GM18502 (cell line): ENCODE measurements at regions not wholly inside any gene's neighbourhood (a gene's known extent, or its start where the extent isn't known, plus 50 kb on each side); places are given as distances from the start of the nearest gene placed in this dataset.
A peak's percentile ranks its signal among the peaks of the same experiment; 100 is the strongest.
"Not testable (repeated sequence)": the region's sequence is repeated elsewhere in the genome, so short reads cannot be mapped to it uniquely, and the experiment has no call there.

Experiments
- ATAC-seq: cut with Tn5 transposase; IDR thresholded peaks from one replicate; pipeline ENCODE4 v1.9.1; 2021; ENCODE audit warnings: mild to moderate bottlenecking; ENCODE audit not compliant: unreplicated experiment, poor library complexity

DNA sequence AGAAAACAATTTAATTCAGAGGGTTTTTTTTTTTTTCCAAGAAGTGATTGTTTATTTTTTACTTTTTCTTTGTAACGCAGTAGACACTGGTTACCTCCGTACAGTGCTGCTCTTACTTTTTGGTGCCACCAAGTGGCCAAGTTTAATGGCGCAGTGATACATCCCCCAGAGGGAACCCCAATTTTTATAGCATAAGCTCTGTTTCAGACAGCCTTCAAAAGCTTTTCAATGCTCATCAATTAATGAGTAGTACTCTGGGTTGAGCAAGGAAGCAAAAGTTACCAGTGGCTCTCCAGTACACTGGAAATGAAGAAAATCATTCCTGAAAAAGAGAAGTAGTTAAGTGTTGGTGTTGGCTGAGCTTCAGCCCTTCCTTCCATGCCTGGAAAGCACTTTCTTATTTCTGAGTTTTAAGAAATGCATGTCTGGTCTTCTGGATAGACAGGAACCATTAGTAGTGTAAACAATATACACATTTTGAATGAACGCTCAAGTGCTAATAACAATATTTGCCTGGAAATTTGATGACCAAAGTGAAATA, 129.1 kb upstream of the SMLR1 start:
- ATAC-seq = peak; percentile 95

DNA sequence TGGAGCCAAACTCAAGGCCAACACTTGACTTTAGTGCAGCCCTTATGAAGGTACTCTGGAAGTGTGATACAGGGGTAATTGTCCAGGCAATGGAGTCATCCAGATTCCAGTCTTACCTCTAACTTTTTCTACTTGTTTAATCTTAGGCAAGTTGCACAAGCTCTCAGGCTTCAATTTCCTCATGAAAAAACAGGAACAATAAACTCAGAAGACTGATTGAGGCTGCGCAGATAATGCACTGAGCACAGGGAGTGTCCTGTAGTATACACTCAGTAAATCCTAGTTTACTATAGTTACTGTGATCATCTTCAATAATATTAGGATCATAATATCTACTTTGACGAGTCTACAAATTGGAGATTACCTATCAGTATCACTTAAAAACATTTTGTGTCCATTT, 127.5 kb upstream of the SMLR1 start:
- ATAC-seq = no peak

DNA sequence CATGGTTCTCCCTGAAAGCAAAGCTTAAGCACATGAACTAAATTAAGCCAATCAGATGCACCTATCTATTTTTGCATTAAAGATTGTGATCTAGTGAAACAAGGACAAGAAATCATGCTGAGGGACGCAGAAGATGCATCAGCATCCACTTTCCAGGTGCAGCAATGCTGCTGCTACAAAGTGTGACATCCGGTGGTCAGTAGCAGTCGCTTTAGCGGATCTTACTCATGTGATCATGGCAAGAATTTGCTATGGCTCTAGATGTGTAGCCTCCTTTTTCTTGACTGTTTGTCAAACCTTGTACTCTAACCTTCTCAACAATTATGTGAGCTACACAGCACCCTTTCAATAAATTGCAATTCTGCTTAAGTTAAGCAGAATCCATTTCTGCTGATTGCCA, 126.8 kb upstream of the SMLR1 start:
- no peak for ATAC-seq

DNA sequence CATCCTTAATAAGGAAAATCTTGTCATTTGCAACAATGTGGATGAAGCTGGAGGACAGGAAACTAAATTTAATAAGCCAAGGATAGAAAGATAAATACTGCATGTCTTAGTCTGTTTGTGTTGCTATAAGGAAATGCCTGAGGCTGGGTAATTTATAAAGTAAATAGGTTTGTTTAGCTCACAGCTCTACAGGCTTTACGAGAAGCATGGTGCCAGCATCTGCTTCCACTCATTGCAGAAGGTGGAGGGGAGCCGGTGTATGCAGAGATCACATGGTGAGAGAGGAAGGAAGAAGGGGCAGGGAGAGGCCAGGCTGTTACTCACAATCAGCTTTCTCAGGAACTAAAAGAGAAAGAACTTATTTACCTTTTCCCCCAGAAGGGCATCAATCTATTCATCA, 118.9 kb upstream of the SMLR1 start:
- no peak for ATAC-seq

DNA sequence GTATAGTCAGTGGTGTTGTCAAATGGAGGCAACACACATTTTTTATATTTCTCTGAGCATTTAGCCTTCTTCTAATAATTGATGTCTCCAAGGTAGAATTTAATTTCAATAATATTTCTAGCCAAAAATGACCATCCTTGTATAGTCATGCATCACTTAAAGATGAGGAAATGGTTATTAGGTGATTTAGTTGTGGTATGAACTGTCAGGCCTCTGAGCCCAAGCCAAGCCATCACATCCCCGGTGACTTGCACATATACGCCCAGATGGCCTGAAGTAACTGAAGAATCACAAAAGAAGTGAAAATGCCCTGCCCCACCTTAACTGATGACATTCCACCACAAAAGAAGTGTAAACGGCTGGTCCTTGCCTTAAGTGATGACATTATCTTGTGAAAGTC, 115.6 kb upstream of the SMLR1 start:
- not testable (repeated sequence) for ATAC-seq

DNA sequence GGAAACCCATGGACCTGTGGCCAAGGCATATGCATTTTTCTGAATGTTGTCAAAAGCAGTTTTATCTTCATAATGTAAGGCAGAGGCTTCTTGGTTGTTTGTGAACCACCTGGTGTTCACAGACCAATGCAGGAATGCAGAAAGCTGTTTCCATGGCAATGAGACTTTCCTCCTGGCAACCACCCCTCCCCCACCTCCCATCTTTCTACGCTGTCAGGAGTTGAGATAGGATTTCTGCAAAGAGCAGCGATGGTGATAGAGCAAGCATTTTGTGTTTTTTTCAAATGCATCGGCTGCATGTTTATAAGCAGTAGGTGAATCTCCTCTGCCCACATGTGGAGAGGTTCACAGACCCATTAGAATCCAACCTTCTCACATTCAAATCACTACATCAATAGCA, 114.1 kb upstream of the SMLR1 start:
- no peak for ATAC-seq

DNA sequence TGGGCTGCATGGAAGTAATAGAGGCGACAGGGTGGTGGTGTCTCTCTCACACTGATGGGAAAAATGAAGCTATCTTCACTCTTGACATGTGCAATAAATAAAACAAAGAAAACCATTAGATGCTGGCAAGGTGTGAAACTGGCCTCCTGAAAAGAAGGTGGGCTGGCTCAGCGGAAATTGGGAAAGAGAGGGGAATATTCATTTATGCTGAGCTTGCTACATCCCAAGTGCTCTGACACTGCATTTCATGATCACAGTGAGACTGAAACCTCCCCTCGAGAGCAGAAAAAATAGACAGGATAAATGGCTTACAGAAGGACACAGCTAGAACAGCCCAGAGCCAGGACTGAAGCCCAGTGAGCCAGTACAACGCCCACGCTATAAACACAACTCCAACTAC, 112.1 kb upstream of the SMLR1 start:
- ATAC-seq = no peak

DNA sequence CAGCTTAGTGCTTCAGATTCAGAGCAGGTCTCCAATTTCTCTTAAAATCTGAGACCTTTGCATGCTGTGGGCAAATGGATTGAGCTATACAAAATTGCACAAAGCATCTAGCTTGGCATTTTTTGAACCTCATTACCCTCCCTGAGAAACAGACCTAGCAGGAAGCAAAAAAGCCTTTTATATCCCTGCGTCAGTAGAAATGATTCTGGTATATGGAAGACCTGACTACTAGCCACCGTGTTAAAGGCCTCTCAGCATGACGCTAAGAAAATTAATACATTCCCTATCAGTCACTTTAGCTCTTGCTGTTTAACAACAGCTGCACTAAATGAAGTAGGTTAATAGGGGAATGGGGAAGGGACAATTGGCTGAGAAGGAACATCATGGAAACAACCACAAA, 110.7 kb upstream of the SMLR1 start:
- no peak for ATAC-seq

DNA sequence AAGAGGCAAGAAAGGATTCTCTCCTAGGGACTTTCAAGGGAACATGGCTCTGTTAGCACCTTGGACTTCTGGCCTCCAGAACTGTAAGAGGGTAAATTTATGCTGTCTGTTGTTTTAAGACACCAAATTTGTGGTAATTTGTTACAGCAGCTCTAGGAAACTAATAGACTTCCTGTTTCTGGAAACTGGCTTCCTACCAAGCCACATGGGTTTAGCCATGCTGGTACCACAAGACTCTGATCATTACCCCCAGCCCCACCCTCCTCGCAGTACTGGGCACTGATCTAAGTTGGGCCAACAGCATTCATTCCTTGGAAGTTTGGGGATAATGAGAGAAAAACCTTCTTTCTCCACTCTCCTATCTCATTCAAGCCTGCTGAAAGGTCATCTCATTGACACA, 109.5 kb upstream of the SMLR1 start:
- no peak for ATAC-seq

DNA sequence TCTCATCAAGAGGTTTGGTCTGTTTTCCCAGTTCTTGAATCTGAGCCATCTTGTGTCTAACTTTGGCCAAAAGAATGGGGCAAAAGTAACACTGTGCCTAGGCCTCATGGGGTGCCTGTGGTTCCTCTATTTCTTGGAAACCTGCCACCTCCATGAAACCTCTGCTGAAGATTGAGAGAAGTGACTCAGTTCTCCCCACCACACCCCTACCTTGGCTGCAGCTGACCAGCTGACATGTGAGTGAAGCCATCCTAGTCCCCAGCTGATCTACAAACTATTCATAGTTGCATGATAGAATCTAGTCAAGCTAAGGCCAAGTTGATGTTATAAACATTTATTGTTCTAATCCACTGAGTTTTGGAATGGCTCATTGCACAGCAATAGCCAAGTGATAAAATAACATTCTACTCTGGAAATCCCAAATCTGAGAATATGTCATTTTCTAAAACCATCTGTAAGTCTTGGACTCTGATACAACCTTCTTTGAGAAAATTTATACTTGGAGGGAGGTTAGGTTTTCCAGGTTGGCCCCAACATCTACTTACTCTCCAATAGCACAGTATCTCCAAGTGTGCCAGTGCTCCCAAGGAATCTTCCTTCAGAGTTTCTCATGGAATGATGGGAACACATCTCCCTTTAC, 107.0 kb upstream of the SMLR1 start:
- ATAC-seq = no peak

DNA sequence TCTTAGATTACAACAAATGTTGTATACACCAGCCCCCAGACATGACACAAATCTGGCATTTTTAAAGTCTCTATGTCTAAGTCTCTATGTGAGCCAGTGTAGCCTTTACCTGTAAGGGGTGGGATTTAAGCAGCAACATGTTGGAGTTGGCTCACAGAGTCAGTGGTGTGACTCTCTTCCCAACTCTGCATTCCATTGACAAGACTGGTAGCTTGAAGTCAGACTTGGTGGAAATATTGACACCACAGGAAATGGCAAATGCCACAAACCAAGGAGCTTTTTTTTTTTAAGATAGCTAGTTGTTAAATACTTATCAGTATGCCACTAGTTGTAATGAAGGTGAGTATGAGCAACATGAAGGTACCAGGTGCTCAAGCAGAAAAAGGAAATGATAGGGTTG, 103.1 kb upstream of the SMLR1 start:
- ATAC-seq = no peak

DNA sequence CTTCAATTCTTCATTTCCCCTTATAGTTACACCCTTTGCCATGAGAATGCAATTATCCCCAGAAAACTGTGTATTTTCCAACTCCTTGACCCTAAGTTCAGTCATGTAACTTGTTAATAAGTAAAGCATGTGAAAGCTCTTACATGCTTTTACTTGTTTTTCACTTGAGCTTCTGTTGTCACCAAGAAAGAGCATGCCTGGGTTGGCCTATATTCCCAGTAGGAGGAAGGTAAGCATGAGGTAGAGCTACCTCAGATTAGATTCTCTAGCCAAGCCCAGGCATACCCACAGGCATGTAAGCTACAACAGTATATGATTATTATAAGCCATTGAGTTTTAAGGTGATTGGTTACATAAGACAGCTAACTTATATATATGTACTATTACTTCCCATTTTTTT, 101.7 kb upstream of the SMLR1 start:
- ATAC-seq = no peak

DNA sequence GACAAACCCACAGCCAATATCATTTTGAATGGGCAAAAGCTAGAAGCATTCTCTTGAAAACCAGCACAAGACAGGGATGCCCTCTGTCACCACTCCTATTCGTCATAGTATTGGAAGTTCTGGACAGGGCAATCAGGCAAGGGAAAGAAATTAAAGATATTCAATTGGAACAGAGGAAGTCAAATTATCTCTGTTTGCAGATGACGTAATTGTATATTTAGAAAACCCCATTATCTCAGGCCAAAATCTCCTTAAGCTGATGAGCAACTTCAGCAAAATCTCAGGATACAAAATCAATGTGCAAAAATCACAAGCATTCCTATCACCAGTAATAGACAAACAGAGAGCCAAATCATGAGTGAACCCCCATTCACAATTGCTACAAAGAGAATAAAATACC, 99.1 kb upstream of the SMLR1 start:
- ATAC-seq = not testable (repeated sequence)

DNA sequence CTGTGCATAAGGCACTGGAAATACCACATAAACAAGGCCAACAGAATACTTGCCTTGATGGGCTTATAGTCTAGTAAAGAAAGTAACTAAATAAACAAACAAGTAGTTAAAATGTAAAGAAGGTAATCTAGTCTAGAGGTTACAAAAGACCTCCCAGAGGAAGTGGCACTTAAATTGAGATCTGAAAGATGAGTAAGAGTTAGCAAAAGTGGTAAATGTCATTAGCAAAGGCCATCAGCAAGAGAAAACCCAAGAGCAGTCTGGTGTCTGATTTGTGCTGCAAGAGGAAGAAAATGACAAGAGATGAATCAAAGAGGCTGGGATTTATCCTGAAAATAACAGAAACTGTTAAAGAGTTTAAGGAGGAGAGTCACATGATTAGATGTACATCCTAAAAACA, 96.6 kb upstream of the SMLR1 start:
- ATAC-seq = no peak

DNA sequence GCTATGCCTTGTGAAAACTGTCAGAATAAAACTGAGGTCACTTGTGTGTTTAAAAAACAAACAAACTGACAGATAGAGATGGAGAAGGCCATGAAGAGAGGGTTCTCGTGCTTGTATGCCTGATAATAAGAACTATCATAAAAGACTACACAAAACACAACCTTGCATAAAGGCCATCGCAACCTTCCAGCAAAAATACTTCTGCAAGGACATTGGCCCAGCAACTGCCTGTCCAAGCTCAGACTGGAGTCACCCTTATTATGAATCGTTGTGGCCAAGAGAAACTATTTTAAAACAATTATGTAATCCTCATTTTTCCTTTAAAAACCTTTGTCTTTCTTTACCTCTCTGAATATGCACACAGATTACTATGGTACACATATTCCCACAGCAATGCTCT, 93.0 kb upstream of the SMLR1 start:
- ATAC-seq = no peak

DNA sequence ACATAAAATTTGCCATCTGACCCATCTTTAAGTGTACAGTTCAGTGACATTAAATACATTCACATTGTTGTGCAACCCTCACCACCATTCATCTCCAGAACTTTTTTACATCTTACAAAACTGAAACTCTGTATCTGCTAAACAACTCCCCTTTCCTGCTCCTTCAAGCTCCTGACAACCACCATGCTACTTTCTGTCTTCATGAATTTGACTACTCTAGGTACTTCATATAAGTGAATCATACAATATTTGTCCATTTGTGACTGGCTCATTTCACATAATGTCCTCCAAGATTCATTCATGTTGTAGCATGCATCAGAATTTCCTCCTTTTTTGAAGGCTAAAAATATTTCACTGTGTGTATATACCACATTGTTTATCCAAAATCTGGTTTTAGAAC, 86.9 kb upstream of the SMLR1 start:
- no peak for ATAC-seq

DNA sequence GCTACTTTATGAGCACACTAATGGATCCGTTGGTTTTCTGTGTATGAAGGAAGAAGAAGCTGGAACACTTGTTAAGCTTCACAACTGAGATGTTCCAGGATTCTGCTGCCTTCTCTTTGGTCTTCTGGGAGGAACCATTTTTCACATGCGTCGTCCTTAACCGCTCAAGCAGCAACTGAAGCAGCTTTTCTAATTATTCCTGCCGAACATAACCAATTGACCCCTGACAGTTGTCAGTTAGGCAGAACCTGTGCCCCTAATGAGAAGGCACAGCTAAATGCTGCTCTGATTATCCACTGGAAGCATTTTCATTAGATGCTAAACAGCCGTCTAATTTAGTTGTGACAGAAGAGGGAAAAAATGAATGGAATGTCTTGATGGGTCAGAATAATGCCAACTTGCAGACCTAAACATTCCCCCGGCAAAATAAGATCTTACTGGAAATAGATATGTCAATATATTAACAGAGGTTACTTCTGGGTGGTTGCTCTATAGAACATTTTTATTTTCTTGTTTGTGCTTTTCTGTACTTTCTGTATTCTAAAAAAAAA, 85.0 kb upstream of the SMLR1 start:
- ATAC-seq = no peak

DNA sequence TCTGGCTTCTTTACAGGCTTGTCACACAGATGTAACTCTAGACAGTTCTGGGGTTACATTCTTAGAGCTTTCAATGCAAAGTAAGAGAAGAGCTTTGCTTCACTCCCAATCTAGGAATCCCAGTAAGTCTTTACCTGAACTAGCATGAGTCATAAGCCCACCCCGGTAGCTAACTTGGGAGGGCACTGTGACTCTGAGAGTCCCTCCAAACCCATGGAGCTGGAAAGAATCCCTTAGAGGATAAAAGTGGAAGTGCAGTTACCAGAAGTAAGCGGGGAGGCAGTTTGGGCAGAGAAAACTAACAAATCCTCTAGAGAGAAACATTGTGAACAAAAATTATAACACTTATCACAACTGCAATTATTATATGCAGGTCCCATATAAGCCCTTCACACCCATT, 84.0 kb upstream of the SMLR1 start:
- ATAC-seq = no peak

DNA sequence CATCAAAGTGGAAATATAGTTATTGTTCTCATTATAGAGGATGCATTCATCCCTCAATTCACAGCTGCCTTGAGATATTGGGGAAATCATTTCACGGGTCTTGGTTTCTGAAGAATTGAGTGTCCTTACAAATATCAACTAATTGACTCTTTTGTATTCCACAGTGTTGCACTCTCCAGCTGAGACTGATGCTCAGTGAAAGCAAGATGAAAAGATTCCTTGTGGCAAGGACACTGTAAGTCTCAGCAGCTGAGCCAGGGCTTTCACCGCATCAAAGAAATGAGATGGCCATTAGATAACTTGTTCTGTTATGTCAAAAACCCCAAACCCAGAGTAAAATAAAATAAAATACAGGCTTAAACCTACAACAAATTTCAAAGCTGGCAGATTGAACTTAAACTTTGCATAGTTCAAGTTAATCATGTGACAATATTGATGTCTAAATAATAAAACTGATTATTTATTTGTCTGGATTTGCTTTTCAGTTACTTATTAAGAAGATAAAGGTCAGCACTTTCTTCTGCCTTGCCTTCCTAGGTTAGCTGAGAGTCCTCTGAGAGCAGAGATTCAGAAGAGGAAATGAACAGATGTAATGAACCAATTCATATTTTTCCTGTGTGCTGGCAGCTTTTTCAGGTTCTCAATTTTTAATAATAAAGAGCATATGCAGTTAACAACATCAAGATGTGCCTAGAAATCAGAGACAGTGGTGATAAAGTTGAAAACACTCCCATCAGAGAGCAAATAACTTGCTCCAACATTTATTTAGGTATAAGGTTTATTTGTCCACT, 82.4 kb upstream of the SMLR1 start:
- ATAC-seq = no peak

DNA sequence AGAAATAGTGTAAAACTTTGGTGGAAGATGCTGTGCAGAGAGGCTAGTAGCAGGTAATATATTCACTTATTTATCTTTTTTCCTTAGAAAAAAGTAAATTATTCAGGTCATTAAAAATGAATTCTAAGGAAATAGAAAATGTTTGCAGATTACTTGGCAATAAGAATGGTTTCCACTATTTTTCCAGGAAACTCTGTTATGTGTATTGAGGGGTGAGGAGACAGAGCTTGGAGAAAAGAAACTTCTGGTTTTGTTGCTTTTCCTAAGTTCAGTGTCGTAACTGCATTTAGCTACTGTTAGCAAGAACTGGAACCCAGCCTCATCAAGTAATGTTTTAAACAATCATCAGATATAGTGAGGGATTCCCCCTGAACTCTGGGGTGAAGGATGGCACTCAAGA, 79.2 kb upstream of the SMLR1 start:
- ATAC-seq = no peak

DNA sequence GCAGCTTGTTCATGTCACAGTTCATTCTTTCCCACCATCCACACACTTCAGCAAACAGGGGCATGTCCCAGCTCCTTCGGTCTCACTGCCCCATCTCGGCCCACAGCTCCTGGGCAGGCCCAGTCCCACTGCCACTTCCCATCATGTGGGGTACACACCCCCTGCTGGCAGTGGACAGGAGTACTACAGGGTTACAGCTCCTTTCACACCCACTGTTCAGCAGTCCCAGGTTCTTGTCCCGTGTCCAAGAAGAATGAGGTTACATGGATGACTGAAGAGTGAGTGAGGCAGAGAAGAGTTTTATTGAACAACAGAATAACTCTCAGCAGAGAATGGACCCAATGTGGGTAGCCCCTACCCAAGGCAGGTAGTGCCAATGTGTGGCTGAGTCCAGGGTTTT, 77.8 kb upstream of the SMLR1 start:
- no peak for ATAC-seq

DNA sequence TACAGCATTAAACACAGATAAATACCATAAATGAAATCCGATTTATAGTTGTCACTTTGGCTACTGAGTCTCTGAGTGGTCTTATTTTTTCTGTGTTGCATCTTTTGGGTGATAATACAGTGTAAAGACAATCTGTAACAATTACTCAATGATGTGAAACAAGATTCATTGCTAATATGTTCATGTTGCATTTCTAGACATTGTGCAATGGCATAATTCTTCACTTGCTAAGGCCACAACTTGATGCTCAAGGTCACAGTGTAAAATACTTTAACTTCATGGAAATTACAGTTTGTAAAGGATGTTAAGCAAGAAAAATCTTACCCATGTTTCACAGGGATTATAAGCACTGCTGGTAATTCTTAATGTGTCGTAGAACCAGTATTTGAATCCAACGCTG, 74.9 kb upstream of the SMLR1 start:
- ATAC-seq = no peak
